GM13976 (cell line): ENCODE measurements at regions not wholly inside any gene's neighbourhood (a gene's known extent, or its start where the extent isn't known, plus 50 kb on each side); places are given as distances from the start of the nearest gene placed in this dataset.
"Not testable (repeated sequence)": the region's sequence is repeated elsewhere in the genome, so short reads cannot be mapped to it uniquely, and the experiment has no call there.

ENCODE experiments used
- DNase-seq: peaks from one replicate; pipeline ENCODE4 v3.0.0; 2012; ENCODE audit warnings: low spot score
- CTCF ChIP-seq: IDR thresholded peaks from 2 replicates; pipeline ENCODE4 v1.5.1; 2012; ENCODE audit warnings: borderline replicate concordance, mild to moderate bottlenecking; ENCODE audit not compliant: insufficient read depth; ENCODE audit errors: extremely low read depth, missing control alignments, control extremely low read depth
- in situ Hi-C: fragments of 300-500 bp; cut with MboI; formaldehyde crosslinking; loops from one replicate; pipeline ENCODE4 v1.12.0; 2022; ENCODE audit warnings: low sequenced_read_pairs, mixed read lengths, inconsistent platforms; ENCODE audit not compliant: unreplicated experiment

GRCh38 chr15:38847666-38848065 is 283.1 kb upstream of the RASGRP1 start:
- in situ Hi-C loops = no loop called here
- no peak for DNase-seq
- no peak for TF ChIP-seq CTCF

- in situ Hi-C loops = no loop called here
These were observed 284.4 kb upstream of the RASGRP1 start for GRCh38 chr15:38849046-38849445.

GRCh38 chr15:38852188-38852587 is 287.6 kb upstream of the RASGRP1 start:
- DNase-seq, in situ Hi-C loops: not testable (repeated sequence)

More at GRCh38 chr15:38849046-38849445, 284.4 kb upstream of the RASGRP1 start:
- no peak for DNase-seq
- TF ChIP-seq CTCF = no peak

- in situ Hi-C loops = no loop called here
- DNase-seq = no peak
- TF ChIP-seq CTCF = no peak
These were observed 289.0 kb upstream of the RASGRP1 start for GRCh38 chr15:38853608-38854007.

GRCh38 chr15:38854506-38854905 is 289.9 kb upstream of the RASGRP1 start:
- TF ChIP-seq CTCF = no peak
- DNase-seq = no peak
- in situ Hi-C loops = no loop called here

- in situ Hi-C loops = no loop called here
- no peak for TF ChIP-seq CTCF
- DNase-seq = no peak
These were observed 293.2 kb upstream of the RASGRP1 start for GRCh38 chr15:38857814-38858213.

- DNase-seq = no peak
- in situ Hi-C loops = no loop called here
- TF ChIP-seq CTCF = no peak
These were observed 295.0 kb upstream of the RASGRP1 start for GRCh38 chr15:38859574-38859973.

- no peak for DNase-seq
- in situ Hi-C loops = no loop called here
- no peak for TF ChIP-seq CTCF
These were observed 295.6 kb upstream of the RASGRP1 start for GRCh38 chr15:38860253-38860652.
